Kidney epithelial cell (primary cell): ENCODE measurements at regions not wholly inside any gene's neighbourhood (a gene's known extent, or its start where the extent isn't known, plus 50 kb on each side); places are given as distances from the start of the nearest gene placed in this dataset.
"Not testable (repeated sequence)": the region's sequence is repeated elsewhere in the genome, so short reads cannot be mapped to it uniquely, and the experiment has no call there.

Source experiments
- DNase-seq: peaks from one replicate; pipeline ENCODE4 v3.0.0-alpha.2; 2010; ENCODE audit warnings: low read depth
- H3K27me3 ChIP-seq: 2 replicates; pipeline ENCODE4 v1.6.0; 2011; ENCODE audit warnings: low read length; ENCODE audit not compliant: control insufficient read depth, insufficient read depth
- H3K36me3 ChIP-seq: 2 replicates; pipeline ENCODE4 v1.5.1; 2011; ENCODE audit warnings: low read length; ENCODE audit not compliant: control insufficient read depth, insufficient read depth
- H3K4me3 ChIP-seq: 2 replicates; pipeline ENCODE4 v1.5.1; 2011; ENCODE audit warnings: low read depth, mild to moderate bottlenecking, control low read depth, low read length
- CTCF ChIP-seq: IDR thresholded peaks from 2 replicates; pipeline ENCODE4 v1.5.1; 2011; ENCODE audit warnings: mild to moderate bottlenecking, moderate library complexity, low read length, control low read depth, inconsistent platforms; ENCODE audit not compliant: insufficient read depth, poor library complexity, severe bottlenecking

- no peak for DNase-seq
- Histone ChIP-seq H3K36me3 (no peaks in the 10 kb centered on the region), H3K4me3 (no peak overlapping the region), H3K27me3 (no peaks in the 10 kb centered on the region)
- no peak for TF ChIP-seq CTCF
Observed at GRCh38 chr11:116325247-116325646, 447.5 kb downstream of the BUD13 start.

- H3K4me3 ChIP-seq, H3K36me3 ChIP-seq: not testable (repeated sequence)
Observed at GRCh38 chr11:116324077-116324476, 448.7 kb downstream of the BUD13 start.

GRCh38 chr11:116317212-116317611, 455.6 kb downstream of the BUD13 start:
- H3K36me3 ChIP-seq, result no peaks in the 10 kb centered on the region
- no peaks in the 10 kb centered on the region for H3K27me3 ChIP-seq
- no peak overlapping the region for H3K4me3 ChIP-seq
- TF ChIP-seq CTCF, result no peak
- no peak for DNase-seq

More at GRCh38 chr11:116324077-116324476, 448.7 kb downstream of the BUD13 start:
- DNase-seq, H3K27me3 ChIP-seq: not testable (repeated sequence)

GRCh38 chr11:116314006-116314405, 458.8 kb downstream of the BUD13 start:
- no peak for DNase-seq
- no peak for TF ChIP-seq CTCF
- Histone ChIP-seq H3K4me3 (no peak overlapping the region), H3K27me3 (no peaks in the 10 kb centered on the region), H3K36me3 (no peaks in the 10 kb centered on the region)

- Histone ChIP-seq H3K36me3 (no peaks in the 10 kb centered on the region), H3K4me3 (no peak overlapping the region), H3K27me3 (no peaks in the 10 kb centered on the region)
- DNase-seq, result no peak
- TF ChIP-seq CTCF, result no peak
Observed at GRCh38 chr11:116312570-116313391, 460.0 kb downstream of the BUD13 start.

GRCh38 chr11:116311206-116311605, 461.6 kb downstream of the BUD13 start:
- H3K36me3 ChIP-seq, result no peaks in the 10 kb centered on the region
- H3K27me3 ChIP-seq, result no peaks in the 10 kb centered on the region

More at GRCh38 chr11:116311206-116311605, 461.6 kb downstream of the BUD13 start:
- no peak for DNase-seq
- TF ChIP-seq CTCF, result no peak
- H3K4me3 ChIP-seq, result no peak overlapping the region
